Hematopoietic multipotent progenitor cell treated with erythropoietin and hydrocortisone succinate and interleukin-3 and kit ligand, for 4 days (in vitro differentiated cells): ENCODE measurements at regions not wholly inside any gene's neighbourhood (a gene's known extent, or its start where the extent isn't known, plus 50 kb on each side); places are given as distances from the start of the nearest gene placed in this dataset.
"Not testable (repeated sequence)": the region's sequence is repeated elsewhere in the genome, so short reads cannot be mapped to it uniquely, and the experiment has no call there.

Experiments used
- DNase-seq: peaks from one replicate; pipeline ENCODE4 v3.0.0-alpha.2; 2015

DNA sequence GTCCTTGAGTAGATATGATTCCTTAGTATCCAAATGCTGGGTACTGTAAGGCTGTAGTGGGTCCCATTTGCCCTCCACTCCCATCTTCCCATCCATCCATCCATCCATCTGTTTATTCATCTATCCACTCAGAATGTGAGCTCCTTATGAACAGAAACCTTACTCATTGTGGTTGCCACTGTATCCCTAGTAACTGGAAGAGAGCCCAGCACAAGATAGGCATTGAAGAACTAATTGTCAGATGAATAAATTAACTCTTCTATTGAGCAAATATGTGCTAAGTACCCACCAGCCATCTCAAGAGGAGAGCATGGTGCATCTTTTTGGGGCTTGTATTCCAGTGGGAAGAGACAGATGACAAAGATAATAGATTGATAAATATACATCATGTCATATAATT, 86.4 kb upstream of the SEZ6L start:
- DNase-seq, result no peak

DNA sequence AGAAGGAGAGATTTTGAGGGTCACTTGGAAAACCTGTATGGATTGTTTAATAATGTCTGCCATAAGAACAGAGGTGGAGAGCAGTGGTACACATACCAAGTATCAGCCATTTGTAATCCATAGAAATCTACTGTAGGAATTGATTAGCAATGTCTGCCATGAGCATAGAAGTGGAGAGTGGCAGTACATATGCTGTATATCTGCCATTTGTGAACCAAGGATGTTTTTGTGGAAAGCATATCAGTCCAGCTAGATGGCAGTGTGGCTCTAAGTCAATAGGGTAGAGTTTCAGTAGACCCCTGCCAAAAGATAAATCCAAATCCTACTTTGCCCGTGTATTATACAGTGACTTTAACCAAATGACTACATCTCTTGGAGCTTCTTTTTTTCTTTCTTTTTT, 82.9 kb upstream of the SEZ6L start:
- peak; percentile 13 for DNase-seq

DNA sequence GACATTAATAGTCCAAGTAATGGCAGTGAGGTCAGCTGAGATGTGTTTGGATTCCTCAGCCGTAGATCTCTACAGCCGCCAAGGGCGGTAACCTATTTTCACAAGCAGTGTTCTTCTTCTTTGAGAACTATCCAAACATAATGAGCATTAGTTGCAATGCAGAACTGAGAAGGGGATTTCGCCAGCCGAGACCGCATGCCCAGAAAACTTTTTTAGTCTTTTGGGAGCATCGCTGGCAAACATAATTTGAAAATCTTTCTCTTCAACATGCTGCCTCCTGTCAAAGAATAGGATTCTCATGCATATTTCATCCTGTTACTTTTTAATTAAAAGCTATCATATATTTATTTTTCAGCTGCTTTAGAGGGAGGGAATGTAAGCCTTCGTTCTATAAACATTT, 81.4 kb upstream of the SEZ6L start:
- no peak for DNase-seq

DNA sequence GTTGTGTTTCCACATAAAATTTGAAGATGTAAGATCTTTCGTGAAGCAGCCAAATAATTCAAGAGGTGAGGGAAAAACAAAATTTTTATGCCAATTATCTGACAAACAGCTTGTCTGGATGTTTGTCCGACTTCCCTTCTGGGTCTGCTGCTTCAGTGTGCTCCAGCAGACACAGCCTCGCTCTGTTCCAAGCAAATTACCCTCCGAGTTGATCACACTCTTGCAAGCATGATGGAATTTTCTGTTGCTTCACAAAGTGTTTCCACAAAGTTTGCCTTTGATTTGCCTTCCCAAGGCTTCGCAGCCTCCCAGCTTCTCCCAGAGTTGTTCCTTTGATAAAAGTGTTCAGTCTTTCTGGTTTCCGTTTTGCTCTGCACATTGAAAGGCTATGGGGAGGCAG, 78.4 kb upstream of the SEZ6L start:
- no peak for DNase-seq

DNA sequence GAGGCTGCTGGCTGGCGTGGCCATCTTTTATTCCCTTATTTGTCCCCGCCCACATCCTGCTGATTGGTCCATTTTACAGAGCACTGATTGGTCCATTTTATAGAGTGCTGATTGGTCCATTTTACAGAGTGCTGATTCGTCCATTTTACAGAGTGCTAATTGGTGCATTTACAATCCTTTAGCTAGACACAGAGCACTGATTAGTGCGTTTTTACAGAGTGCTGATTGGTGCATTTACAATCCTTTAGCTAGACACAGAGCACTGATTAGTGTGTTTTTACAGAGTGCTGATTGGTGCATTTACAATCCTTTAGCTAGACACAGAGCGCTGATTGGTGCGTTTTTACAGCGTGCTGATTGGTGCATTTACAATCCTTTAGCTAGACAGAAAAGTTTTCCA, 74.8 kb upstream of the SEZ6L start:
- not testable (repeated sequence) for DNase-seq

DNA sequence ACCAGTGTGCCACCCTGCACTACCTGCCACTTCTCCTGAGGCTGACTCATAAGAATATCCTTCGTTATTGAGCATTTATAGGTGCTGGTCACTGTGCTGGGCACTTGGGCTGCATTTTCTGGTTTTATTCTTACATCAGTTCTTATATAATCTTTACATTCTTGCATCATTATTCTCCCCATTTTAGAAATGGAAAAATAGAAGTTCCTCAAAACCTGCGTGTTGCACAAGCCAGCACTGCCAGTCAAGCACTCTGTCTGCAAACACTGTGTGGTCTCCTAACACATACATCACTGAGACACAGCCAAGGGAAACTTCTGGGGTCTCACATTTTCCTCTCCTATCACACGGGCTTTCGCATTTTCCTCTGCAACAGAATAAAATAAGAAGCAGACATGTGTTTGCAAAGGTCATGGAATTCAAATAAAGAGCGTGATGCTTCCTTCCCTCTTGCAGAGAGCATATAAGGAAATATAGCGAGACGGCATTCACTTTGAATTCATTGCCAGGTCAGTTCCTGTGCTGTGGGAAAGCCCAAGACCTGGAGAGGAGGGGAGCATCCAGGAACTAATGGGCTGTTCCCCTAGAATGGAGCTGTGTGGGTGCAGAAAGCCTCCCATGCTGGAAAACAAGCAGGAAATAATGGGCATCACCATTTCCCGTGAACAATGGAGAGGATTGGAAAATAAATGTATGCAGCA, 73.9 kb upstream of the SEZ6L start:
- peak; percentile 2 for DNase-seq

DNA sequence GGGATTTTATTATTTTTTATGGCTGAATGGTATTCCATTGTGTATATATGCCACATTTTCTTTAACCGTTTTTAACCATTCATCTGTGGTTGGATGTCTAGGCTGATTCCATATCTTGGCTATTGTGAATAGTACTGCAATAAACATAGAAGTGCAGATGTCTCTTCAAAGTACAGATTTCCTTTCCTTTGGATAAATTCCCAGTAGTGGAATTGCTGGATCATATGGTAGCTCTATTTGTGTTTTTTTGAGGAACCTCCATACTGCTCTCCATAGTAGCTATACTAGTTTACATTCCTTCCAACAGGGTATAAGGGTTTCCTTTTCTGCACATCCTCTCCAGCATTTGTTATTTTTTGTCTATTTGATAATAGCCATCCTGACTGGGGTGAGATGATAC, 71.9 kb upstream of the SEZ6L start:
- no peak for DNase-seq

DNA sequence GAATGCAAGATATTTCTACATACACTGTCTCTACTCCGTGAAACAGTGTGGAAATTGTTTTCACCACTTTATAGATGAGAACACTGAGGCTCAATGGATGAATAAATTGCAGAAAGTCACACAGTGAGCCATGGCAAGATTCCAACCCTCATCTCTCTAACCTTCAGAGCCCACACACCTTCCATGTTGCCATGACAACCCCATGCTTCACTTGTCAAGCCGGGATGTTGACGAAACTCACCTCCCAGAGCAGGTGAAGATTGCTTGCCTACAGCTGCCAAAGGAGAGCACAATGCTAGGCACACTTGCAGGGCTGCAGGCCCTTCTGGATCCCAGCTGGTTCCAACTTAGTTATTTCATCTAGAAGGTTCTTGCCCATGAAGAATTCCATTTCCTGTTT, 71.4 kb upstream of the SEZ6L start:
- no peak for DNase-seq

DNA sequence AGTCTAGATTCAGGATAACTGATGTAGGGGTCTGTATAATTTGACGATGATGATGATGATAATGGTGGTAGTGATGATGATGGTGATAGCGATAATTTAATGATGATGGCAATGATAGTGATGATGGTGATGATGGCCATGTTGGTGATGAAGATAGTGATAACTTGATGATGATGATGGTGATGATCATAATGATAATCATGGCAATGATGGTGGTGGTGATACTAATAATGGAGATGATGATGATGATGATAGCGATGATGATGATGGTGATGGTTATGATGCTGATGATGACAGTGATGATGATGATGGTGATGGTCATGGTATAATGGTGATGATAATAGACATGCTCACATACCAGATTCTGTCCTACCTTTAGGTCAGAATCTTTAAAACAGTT, 66.2 kb upstream of the SEZ6L start:
- no peak for DNase-seq

DNA sequence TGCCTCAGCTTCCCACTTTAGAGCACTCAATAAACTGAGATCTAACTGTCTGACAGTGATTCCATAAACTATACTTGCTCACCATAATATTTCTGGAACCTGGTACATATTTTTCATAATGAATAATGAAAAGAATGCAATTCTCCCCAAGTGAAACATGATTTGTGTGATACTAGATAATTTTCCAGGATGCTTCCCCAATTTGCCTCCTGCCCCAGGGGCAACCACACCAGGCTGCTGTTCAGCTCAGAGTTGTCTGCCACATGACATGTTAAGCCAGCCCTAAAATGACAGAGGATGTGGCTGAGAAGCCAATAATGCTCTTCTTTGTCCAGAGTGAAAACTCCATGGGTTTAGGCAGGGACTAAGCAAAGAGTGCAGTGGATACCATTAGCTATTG, 62.9 kb upstream of the SEZ6L start:
- DNase-seq, result no peak

DNA sequence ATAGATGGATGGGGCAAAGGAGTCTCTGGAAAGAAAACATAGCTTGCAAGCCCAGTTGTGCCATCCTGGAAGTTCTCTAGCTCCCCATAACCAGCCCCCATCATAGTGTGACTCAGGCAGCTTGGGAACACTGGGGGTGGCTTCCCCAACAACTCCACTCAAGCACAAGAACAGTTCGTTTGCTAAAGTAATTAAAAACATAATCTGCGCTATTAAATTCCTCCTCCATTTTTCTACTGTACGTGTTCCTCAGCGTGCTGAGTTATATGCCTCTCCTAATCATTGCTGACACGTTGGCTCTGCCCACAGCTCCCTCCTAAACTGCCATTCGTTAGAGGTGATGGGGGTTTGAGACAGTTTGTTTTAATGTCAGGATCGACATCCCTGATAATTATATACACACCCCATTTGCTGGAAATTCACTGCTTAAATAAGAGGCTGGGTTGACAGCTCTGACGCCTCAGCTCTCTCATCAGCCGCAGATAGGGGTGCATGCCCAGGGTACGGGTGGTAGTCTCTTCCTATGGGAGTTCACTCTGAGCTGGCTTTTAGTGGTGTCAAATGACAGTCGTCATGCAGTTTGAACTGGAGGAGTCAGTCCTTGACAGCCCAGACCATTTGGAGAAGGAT, 59.5 kb upstream of the SEZ6L start:
- no peak for DNase-seq

DNA sequence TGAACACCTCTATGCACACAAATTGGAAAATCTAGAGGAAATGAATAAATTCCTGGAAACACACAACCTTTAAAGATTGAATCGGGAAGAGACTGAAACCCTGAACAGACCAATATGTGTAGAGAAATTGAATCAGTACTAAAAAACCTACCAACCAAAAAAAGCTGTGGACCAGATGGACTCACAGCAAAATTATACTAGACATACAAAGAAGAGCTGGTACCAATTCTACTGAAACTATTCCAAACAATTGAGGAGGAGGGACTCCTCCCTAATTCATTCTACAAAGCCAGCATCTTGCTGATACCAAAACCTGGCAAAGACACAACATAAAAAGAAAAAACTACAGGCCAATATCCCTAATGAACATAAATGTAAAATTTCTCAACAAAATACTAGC, 54.4 kb upstream of the SEZ6L start:
- no peak for DNase-seq

DNA sequence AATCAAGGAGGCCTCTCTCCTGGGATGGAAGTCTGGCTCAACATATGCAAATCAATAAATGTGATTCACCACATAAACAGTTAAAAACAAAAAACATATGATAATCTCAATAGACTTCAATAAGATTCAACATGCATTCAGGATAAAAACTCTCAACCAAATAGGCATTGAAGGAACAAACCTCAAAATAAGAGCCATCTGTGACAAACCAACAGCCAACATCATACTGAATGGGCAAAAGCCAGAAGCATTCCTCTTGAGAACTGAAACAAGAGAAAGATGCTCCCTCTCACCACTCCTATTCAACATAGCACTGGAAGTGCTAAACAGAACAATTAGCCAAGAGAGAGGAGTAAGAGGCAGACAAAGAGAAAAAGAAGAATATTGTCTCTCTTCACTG, 54.0 kb upstream of the SEZ6L start:
- DNase-seq, result no peak
